Liver (tissue), 9 donors: ENCODE measurements at regions not wholly inside any gene's neighbourhood (a gene's known extent, or its start where the extent isn't known, plus 50 kb on each side); places are given as distances from the start of the nearest gene placed in this dataset. TPM values are rescaled to one million over a fixed set of nuclear protein-coding genes. Genes with fewer than 3 reads are reported as not detected.
"Not testable (repeated sequence)": the region's sequence is repeated elsewhere in the genome, so short reads cannot be mapped to it uniquely, and the experiment has no call there.

Experiments
- DNase-seq: peaks from one replicate; pipeline ENCODE4 v3.0.0-alpha.2; 2017; ENCODE audit warnings: low spot score
- H3K27ac ChIP-seq, 2 donors: one replicate each; pipeline ENCODE4 v1.7.0; 2013; ENCODE audit warnings: inconsistent platforms in 2 of 2, low read length in 2 of 2, control low read depth in 1 of 2, low read depth in 1 of 2, mild to moderate bottlenecking in 1 of 2
- H3K27me3 ChIP-seq, 4 donors: one replicate each; pipeline versions ENCODE4 v1.6.1 to v1.7.0; 2013; ENCODE audit warnings: low read length in 3 of 4, inconsistent platforms in 1 of 4, mild to moderate bottlenecking in 1 of 4, moderate library complexity in 1 of 4; ENCODE audit not compliant: control insufficient read depth in 4 of 4, insufficient read depth in 4 of 4
- H3K36me3 ChIP-seq, 4 donors: one replicate each; pipeline versions ENCODE4 v1.6.1 to v1.7.0; 2013; ENCODE audit warnings: low read length in 3 of 4, mild to moderate bottlenecking in 3 of 4, low read depth in 1 of 4, moderate library complexity in 1 of 4; ENCODE audit not compliant: control insufficient read depth in 4 of 4, insufficient read depth in 3 of 4
- H3K4me1 ChIP-seq, 4 donors: one replicate each; pipeline versions ENCODE4 v1.6.1 to v1.7.0; 2013; ENCODE audit warnings: low read length in 3 of 4, mild to moderate bottlenecking in 3 of 4, moderate library complexity in 1 of 4; ENCODE audit not compliant: control insufficient read depth in 4 of 4, insufficient read depth in 4 of 4
- H3K4me3 ChIP-seq, 3 donors: one replicate each; pipeline versions ENCODE4 v1.6.1 to v1.7.0; 2013; ENCODE audit warnings: low read length in 3 of 3, control low read depth in 1 of 3, low read depth in 1 of 3, mild to moderate bottlenecking in 1 of 3
- H3K9ac ChIP-seq, 2 donors: one replicate each; pipeline ENCODE4 v1.7.0; 2013; ENCODE audit warnings: low read length in 2 of 2, mild to moderate bottlenecking in 2 of 2, moderate library complexity in 2 of 2, control low read depth in 1 of 2, low read depth in 1 of 2
- H3K9me3 ChIP-seq, 4 donors: one replicate each; pipeline versions ENCODE4 v1.6.1 to v1.7.0; 2013; ENCODE audit warnings: low read length in 3 of 4; ENCODE audit not compliant: control insufficient read depth in 4 of 4
- EGR1 ChIP-seq, 2 donors: IDR thresholded peaks; 2 replicates each; pipeline ENCODE4 v1.6.1; 2016 to 2018; ENCODE audit warnings: antibody characterized with exemption in 2 of 2, low read depth in 2 of 2
- FOXA1 ChIP-seq: IDR thresholded peaks from 2 replicates; pipeline ENCODE4 v1.6.1; 2016; ENCODE audit warnings: antibody characterized with exemption
- GABPA ChIP-seq, 2 donors: IDR thresholded peaks in 1 of 2; conservative IDR thresholded peaks in 1 of 2; 2 replicates each; pipeline ENCODE4 v1.6.1; 2016; ENCODE audit warnings: antibody characterized with exemption in 2 of 2, mild to moderate bottlenecking in 1 of 2, moderate library complexity in 1 of 2
- HNF4A ChIP-seq, 2 donors: conservative IDR thresholded peaks; 2 replicates each; pipeline ENCODE4 v1.6.1; 2016; ENCODE audit warnings: antibody characterized with exemption in 2 of 2, mild to moderate bottlenecking in 2 of 2
- JUND ChIP-seq, 2 donors: IDR thresholded peaks; 2 replicates each; pipeline ENCODE4 v1.6.1; 2016; ENCODE audit warnings: antibody characterized with exemption in 2 of 2
- NR2F2 ChIP-seq: IDR thresholded peaks from 2 replicates; pipeline ENCODE4 v1.6.1; 2016; ENCODE audit warnings: antibody characterized with exemption
- RAD21 ChIP-seq, 2 donors: IDR thresholded peaks; 2 replicates each; pipeline ENCODE4 v1.6.1; 2016; ENCODE audit warnings: antibody characterized with exemption in 2 of 2, mild to moderate bottlenecking in 2 of 2
- RXRA ChIP-seq, 2 donors: IDR thresholded peaks; 2 replicates each; pipeline ENCODE4 v1.6.1; 2017 to 2018; ENCODE audit warnings: antibody characterized with exemption in 2 of 2, mild to moderate bottlenecking in 1 of 2
- TAF1 ChIP-seq: conservative IDR thresholded peaks from 2 replicates; pipeline ENCODE4 v1.6.1; 2016; ENCODE audit warnings: antibody characterized with exemption, mild to moderate bottlenecking
- YY1 ChIP-seq: IDR thresholded peaks from 2 replicates; pipeline ENCODE4 v1.6.1; 2016; ENCODE audit warnings: antibody characterized with exemption, mild to moderate bottlenecking
- WGBS: extraction: QIAGEN DNeasy Blood & Tissue Kit; methylation state at CpG from one replicate; pipeline ENCODE4 v1.1.7; 2013; 5-methylcytosine and 5-hydroxymethylcytosine counted together
- small RNA-seq: library from RNA; depleted of rRNA; stranded (forward); fragments of <200 nt; gene quantifications from one replicate; pipeline ENCODE3, GENCODE V24; 2014
- TF ChIP-seq, protein P1 (sequence below): IDR thresholded peaks from 2 replicates; pipeline ENCODE4 v1.6.1; 2016; ENCODE audit warnings: antibody characterized with exemption, mild to moderate bottlenecking
- TF ChIP-seq, protein P2 (sequence below): fragments of 150-350 bp; IDR thresholded peaks from 2 replicates; pipeline ENCODE4 v1.5.1; 2017; ENCODE audit warnings: improper control_type of control experiment, low read depth, low read length; ENCODE audit not compliant: missing input control
- TF ChIP-seq, protein P3 (sequence below): IDR thresholded peaks from 2 replicates; pipeline ENCODE4 v1.6.1; 2016; ENCODE audit warnings: antibody characterized with exemption
- TF ChIP-seq, protein P4 (sequence below): IDR thresholded peaks from 2 replicates; pipeline ENCODE4 v1.6.1; 2016; ENCODE audit warnings: antibody characterized with exemption
- donor health status: healthy.
- donor health status: healthy.
- donor health status: healthy.
- donor health status: healthy.
- donor health status: healthy.

DNA sequence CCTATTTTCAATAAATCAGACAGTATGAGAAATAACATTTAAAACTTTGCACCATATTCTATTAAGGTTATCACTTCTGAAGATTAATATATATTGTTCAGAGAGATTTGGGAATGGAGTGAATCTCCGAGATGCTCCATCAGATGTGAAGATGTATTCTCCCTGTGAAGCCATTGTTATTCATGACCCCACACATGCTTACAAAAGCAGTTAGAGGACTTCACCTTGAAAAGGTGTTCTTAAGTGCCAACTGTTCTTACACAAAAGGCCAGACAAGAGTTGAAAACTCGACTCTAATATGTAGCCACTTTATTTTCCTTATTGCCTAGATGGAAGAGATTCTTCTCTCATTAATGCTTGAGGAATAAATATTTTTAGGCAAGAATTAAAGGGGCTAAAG, 54.3 kb upstream of the NEIL3 start:
- no peak for DNase-seq
- 65% methylated on average over 2 of the region's 2 CpGs for WGBS
- no peak overlapping the region for H3K9ac ChIP-seq
- H3K36me3 ChIP-seq: no peaks in the 10 kb centered on the region
- no peaks in the 10 kb centered on the region for H3K9me3 ChIP-seq
- no peak overlapping the region for H3K27ac ChIP-seq
- no peaks in the 10 kb centered on the region for H3K27me3 ChIP-seq
- TF ChIP-seq FOXA1 (no peak), YY1 (no peak), GABPA (IDR thresholded peaks at IDR 0.05 in 1 of 2, conservative IDR thresholded peaks at IDR 0.05 in 1 of 2) (no peak), RAD21 (IDR thresholded peaks at IDR 0.05) (no peak), JUND (IDR thresholded peaks at IDR 0.05) (no peak), HNF4A (conservative IDR thresholded peaks at IDR 0.05) (no peak), EGR1 (IDR thresholded peaks at IDR 0.05; ENCODE audit: low read depth in 2 of 2) (no peak), RXRA (IDR thresholded peaks at IDR 0.05) (no peak)
- TF ChIP-seq, protein P1, sequence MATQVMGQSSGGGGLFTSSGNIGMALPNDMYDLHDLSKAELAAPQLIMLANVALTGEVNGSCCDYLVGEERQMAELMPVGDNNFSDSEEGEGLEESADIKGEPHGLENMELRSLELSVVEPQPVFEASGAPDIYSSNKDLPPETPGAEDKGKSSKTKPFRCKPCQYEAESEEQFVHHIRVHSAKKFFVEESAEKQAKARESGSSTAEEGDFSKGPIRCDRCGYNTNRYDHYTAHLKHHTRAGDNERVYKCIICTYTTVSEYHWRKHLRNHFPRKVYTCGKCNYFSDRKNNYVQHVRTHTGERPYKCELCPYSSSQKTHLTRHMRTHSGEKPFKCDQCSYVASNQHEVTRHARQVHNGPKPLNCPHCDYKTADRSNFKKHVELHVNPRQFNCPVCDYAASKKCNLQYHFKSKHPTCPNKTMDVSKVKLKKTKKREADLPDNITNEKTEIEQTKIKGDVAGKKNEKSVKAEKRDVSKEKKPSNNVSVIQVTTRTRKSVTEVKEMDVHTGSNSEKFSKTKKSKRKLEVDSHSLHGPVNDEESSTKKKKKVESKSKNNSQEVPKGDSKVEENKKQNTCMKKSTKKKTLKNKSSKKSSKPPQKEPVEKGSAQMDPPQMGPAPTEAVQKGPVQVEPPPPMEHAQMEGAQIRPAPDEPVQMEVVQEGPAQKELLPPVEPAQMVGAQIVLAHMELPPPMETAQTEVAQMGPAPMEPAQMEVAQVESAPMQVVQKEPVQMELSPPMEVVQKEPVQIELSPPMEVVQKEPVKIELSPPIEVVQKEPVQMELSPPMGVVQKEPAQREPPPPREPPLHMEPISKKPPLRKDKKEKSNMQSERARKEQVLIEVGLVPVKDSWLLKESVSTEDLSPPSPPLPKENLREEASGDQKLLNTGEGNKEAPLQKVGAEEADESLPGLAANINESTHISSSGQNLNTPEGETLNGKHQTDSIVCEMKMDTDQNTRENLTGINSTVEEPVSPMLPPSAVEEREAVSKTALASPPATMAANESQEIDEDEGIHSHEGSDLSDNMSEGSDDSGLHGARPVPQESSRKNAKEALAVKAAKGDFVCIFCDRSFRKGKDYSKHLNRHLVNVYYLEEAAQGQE: no peak
- no peaks in the 10 kb centered on the region for H3K4me1 ChIP-seq
- no peak overlapping the region for H3K4me3 ChIP-seq

DNA sequence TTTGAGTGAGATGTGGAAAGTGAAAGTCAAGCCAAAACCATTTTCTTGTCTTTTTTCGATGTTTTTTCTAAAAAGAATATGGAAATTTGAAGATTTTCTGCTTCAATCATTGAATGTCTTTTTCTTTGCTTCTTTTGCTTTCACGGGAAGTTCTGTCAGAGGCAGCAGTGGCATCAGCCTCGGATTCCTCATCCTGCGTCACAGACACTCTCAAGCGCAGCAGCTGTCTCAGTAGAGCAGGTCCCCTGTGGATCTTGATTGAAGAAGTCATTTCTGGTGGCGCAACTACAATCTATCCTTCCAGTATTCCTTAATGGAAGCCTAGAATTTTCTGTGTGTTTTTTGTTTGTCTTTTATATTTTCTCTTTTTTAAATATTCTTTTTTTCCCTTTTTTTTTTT, 52.7 kb upstream of the NEIL3 start:
- Histone ChIP-seq H3K9me3 (no peaks in the 10 kb centered on the region), H3K36me3 (no peaks in the 10 kb centered on the region), H3K27me3 (no peaks in the 10 kb centered on the region), H3K4me1 (no peaks in the 10 kb centered on the region), H3K27ac (no peak overlapping the region), H3K4me3 (no peak overlapping the region), H3K9ac (no peak overlapping the region)
- 67% methylated on average over 6 of the region's 6 CpGs for WGBS
- DNase-seq: no peak
- TF ChIP-seq NR2F2 (no peak), RAD21 (IDR thresholded peaks at IDR 0.05) (no peak), JUND (IDR thresholded peaks at IDR 0.05) (no peak), EGR1 (IDR thresholded peaks at IDR 0.05; ENCODE audit: low read depth in 2 of 2) (no peak), TAF1 (no peak)
- TF ChIP-seq, protein P2, sequence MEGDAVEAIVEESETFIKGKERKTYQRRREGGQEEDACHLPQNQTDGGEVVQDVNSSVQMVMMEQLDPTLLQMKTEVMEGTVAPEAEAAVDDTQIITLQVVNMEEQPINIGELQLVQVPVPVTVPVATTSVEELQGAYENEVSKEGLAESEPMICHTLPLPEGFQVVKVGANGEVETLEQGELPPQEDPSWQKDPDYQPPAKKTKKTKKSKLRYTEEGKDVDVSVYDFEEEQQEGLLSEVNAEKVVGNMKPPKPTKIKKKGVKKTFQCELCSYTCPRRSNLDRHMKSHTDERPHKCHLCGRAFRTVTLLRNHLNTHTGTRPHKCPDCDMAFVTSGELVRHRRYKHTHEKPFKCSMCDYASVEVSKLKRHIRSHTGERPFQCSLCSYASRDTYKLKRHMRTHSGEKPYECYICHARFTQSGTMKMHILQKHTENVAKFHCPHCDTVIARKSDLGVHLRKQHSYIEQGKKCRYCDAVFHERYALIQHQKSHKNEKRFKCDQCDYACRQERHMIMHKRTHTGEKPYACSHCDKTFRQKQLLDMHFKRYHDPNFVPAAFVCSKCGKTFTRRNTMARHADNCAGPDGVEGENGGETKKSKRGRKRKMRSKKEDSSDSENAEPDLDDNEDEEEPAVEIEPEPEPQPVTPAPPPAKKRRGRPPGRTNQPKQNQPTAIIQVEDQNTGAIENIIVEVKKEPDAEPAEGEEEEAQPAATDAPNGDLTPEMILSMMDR: no peak
- TF ChIP-seq, protein P3, sequence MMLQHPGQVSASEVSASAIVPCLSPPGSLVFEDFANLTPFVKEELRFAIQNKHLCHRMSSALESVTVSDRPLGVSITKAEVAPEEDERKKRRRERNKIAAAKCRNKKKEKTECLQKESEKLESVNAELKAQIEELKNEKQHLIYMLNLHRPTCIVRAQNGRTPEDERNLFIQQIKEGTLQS: no peak
- TF ChIP-seq, protein P4, sequence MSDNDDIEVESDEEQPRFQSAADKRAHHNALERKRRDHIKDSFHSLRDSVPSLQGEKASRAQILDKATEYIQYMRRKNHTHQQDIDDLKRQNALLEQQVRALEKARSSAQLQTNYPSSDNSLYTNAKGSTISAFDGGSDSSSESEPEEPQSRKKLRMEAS: no peak

DNA sequence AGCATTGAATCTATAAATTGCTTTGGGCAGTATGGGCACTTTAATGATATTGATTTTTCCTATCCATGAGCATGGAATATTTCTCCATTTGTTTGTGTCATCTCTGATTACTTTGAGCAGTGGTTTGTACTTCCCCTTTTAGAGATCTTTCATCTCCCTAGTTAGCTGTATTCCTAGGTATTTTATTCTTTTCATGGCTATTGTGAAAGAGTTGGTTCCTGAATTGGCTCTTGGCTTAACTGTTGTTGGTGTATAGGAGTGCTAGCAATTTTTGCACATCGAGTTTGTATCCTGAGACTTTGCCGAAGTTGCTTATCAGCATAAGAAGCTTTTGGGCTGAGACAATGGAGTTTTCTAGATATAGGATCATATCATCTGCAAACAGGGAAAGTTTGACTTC, 50.2 kb upstream of the NEIL3 start:
- H3K9me3 ChIP-seq, H3K4me1 ChIP-seq, H3K27ac ChIP-seq, H3K9ac ChIP-seq, DNase-seq, H3K4me3 ChIP-seq, H3K36me3 ChIP-seq, H3K27me3 ChIP-seq: not testable (repeated sequence)
- WGBS: 64% methylated on average over 2 of the region's 2 CpGs

Small RNAs in the stretch of these regions (small RNA-seq; reads per million reads assigned to genes)
- not detected for gene RN7SKP136
